ENCODE measurements at regions not wholly inside any gene's neighbourhood (a gene's known extent, or its start where the extent isn't known, plus 50 kb on each side); places are given as distances from the start of the nearest gene placed in this dataset.

DNA sequence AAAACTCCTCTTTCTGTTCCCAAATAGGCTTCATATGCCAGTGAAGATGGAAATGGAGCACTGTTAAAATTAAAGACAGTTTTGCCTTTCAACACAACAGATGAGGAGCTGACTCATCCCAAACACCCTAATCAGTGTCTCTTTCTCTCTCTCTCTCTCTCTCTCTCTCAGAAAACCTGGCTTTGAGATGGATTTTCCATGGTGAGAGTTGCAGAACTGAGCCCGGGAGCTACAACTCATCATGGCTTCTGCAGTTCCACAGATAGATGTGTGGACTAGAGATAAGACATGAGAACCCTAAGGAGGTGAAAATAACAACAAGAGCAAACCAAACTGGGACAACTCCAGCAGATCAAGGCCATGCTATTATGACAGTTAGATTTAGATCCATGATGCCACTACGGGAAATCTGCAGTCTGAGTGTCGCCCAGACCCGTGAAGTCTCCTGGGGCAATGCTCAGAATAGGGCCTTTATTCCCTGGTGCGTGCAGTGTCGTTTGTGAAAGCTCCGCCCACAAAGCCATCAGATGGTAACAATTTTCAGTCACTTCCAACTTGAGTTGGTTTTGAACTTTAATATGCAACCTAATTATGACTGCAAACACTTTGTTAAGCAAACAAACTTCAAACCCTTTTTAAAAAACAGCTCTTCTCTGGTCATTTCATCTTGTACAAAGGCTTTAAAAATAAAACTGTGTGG is 338.2 kb upstream of the PREP start:
- Histone ChIP-seq H3K4me1 (ENCODE audit: control insufficient read depth, insufficient read depth, low read length) (no peaks in the 10 kb centered on the region), H3K36me3 (ENCODE audit: control insufficient read depth in 2 of 2, insufficient read depth in 1 of 2, low read length in 2 of 2) (no peaks in the 10 kb centered on the region), H3K27ac (ENCODE audit: extremely low read depth, low read depth, low read length) (no peak overlapping the region), H3K9me3 (ENCODE audit: control insufficient read depth, insufficient read depth, low read depth, low read length) (no peaks in the 10 kb centered on the region), H3K4me3 (ENCODE audit: low read depth, low read length) (no peak overlapping the region)
- ChIA-PET POLR2A (no interaction called here), CTCF (interaction anchor here (0.6 to 1.4 kb wide), 6 partner anchors 13 to 560 kb away, joined by 3 to 6 read pairs (median 3); no protein-coding TSS in a partner anchor)
- TF ChIP-seq ZNF670 (tag by site-specific recombination; IDR thresholded peaks at IDR 0.05; ENCODE audit: low read depth) (no peak), ZNF658 (tag by site-specific recombination; IDR thresholded peaks at IDR 0.05) (no peak), RBAK (tag by site-specific recombination; IDR thresholded peaks at IDR 0.05) (no peak), ZBTB10 (tag by site-specific recombination; IDR thresholded peaks at IDR 0.05) (no peak), SP7 (tag by site-specific recombination; IDR thresholded peaks at IDR 0.05) (no peak), ZNF175 (tag by site-specific recombination; IDR thresholded peaks at IDR 0.05) (no peak), ZNF239 (tag by site-specific recombination; IDR thresholded peaks at IDR 0.05) (no peak), ZNF623 (tag by site-specific recombination; IDR thresholded peaks at IDR 0.05) (no peak), ZNF629 (tag by site-specific recombination; IDR thresholded peaks at IDR 0.05) (no peak), MYNN (tag by site-specific recombination; IDR thresholded peaks at IDR 0.05; ENCODE audit: borderline replicate concordance) (no peak), ZNF211 (tag by site-specific recombination; IDR thresholded peaks at IDR 0.05; ENCODE audit: low read depth) (no peak), SETDB1 (IDR thresholded peaks at IDR 0.05; ENCODE audit: insufficient read length, low read length) (no peak), ZNF37A (tag by site-specific recombination; IDR thresholded peaks at IDR 0.05) (no peak), ZNF544 (tag by site-specific recombination; IDR thresholded peaks at IDR 0.05) (no peak)
- TF ChIP-seq, protein P1, sequence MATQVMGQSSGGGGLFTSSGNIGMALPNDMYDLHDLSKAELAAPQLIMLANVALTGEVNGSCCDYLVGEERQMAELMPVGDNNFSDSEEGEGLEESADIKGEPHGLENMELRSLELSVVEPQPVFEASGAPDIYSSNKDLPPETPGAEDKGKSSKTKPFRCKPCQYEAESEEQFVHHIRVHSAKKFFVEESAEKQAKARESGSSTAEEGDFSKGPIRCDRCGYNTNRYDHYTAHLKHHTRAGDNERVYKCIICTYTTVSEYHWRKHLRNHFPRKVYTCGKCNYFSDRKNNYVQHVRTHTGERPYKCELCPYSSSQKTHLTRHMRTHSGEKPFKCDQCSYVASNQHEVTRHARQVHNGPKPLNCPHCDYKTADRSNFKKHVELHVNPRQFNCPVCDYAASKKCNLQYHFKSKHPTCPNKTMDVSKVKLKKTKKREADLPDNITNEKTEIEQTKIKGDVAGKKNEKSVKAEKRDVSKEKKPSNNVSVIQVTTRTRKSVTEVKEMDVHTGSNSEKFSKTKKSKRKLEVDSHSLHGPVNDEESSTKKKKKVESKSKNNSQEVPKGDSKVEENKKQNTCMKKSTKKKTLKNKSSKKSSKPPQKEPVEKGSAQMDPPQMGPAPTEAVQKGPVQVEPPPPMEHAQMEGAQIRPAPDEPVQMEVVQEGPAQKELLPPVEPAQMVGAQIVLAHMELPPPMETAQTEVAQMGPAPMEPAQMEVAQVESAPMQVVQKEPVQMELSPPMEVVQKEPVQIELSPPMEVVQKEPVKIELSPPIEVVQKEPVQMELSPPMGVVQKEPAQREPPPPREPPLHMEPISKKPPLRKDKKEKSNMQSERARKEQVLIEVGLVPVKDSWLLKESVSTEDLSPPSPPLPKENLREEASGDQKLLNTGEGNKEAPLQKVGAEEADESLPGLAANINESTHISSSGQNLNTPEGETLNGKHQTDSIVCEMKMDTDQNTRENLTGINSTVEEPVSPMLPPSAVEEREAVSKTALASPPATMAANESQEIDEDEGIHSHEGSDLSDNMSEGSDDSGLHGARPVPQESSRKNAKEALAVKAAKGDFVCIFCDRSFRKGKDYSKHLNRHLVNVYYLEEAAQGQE (tag by site-specific recombination; IDR thresholded peaks at IDR 0.05) = no peak
- TF ChIP-seq, protein P2, sequence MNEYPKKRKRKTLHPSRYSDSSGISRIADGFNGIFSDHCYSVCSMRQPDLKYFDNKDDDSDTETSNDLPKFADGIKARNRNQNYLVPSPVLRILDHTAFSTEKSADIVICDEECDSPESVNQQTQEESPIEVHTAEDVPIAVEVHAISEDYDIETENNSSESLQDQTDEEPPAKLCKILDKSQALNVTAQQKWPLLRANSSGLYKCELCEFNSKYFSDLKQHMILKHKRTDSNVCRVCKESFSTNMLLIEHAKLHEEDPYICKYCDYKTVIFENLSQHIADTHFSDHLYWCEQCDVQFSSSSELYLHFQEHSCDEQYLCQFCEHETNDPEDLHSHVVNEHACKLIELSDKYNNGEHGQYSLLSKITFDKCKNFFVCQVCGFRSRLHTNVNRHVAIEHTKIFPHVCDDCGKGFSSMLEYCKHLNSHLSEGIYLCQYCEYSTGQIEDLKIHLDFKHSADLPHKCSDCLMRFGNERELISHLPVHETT (tag by site-specific recombination; IDR thresholded peaks at IDR 0.05) = no peak

GRCh38 chr6:105739764-105740163 is 336.9 kb upstream of the PREP start:
- Histone ChIP-seq H3K27ac (ENCODE audit: extremely low read depth, low read depth, low read length) (no peak overlapping the region), H3K4me3 (ENCODE audit: low read depth, low read length) (no peak overlapping the region), H3K36me3 (ENCODE audit: control insufficient read depth in 2 of 2, insufficient read depth in 1 of 2, low read length in 2 of 2) (no peaks in the 10 kb centered on the region), H3K4me1 (ENCODE audit: control insufficient read depth, insufficient read depth, low read length) (no peaks in the 10 kb centered on the region), H3K9me3 (ENCODE audit: control insufficient read depth, insufficient read depth, low read depth, low read length) (no peaks in the 10 kb centered on the region)
- ChIA-PET CTCF (interaction anchor here (0.7 to 1.4 kb wide), 2 partner anchors 484 to 485 kb away, joined by 4 to 6 read pairs; no protein-coding TSS in a partner anchor), POLR2A (no interaction called here)
- TF ChIP-seq, protein P3, sequence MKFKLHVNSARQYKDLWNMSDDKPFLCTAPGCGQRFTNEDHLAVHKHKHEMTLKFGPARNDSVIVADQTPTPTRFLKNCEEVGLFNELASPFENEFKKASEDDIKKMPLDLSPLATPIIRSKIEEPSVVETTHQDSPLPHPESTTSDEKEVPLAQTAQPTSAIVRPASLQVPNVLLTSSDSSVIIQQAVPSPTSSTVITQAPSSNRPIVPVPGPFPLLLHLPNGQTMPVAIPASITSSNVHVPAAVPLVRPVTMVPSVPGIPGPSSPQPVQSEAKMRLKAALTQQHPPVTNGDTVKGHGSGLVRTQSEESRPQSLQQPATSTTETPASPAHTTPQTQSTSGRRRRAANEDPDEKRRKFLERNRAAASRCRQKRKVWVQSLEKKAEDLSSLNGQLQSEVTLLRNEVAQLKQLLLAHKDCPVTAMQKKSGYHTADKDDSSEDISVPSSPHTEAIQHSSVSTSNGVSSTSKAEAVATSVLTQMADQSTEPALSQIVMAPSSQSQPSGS (tag by site-specific recombination; IDR thresholded peaks at IDR 0.05; ENCODE audit: low read depth) = no peak
- TF ChIP-seq HOXA7 (CRISPR knock-in tag; IDR thresholded peaks at IDR 0.05; ENCODE audit: borderline replicate concordance) = no peak
- TF ChIP-seq ZNF398 (tag by site-specific recombination; IDR thresholded peaks at IDR 0.05) = no peak
- no peak for TF ChIP-seq ZNF549 (tag by site-specific recombination; IDR thresholded peaks at IDR 0.05)
- TF ChIP-seq SCRT2 (tag by site-specific recombination; IDR thresholded peaks at IDR 0.05) = no peak
- no peak for TF ChIP-seq SALL2 (tag by site-specific recombination; IDR thresholded peaks at IDR 0.05; ENCODE audit: borderline replicate concordance)
- no peak for TF ChIP-seq ZNF777 (tag by site-specific recombination; IDR thresholded peaks at IDR 0.05; ENCODE audit: borderline replicate concordance)
- no peak for TF ChIP-seq ZNF202 (tag by site-specific recombination; IDR thresholded peaks at IDR 0.05; ENCODE audit: borderline replicate concordance)
- TF ChIP-seq ZBTB48 (tag by site-specific recombination; IDR thresholded peaks at IDR 0.05) = no peak
